CD4-positive, alpha-beta memory T cell (primary cell): ENCODE measurements at regions not wholly inside any gene's neighbourhood (a gene's known extent, or its start where the extent isn't known, plus 50 kb on each side); places are given as distances from the start of the nearest gene placed in this dataset.

Source experiments
- CTCF ChIA-PET: fragments of 350-600 bp; sonication (Branson Sonifier 250); formaldehyde crosslinking; loops from one replicate; lab custom pipeline; 2021; ENCODE audit warnings: inconsistent platforms; ENCODE audit not compliant: partially characterized antibody; lab: Charles Lee
- POLR2A ChIA-PET: fragments of 350-600 bp; sonication (Branson Sonifier 250); formaldehyde crosslinking; loops from one replicate; lab custom pipeline; 2021; ENCODE audit not compliant: partially characterized antibody; lab: Charles Lee
- DNase-seq, 5 donors: peaks; one replicate each; pipeline versions ENCODE4 v3.0.0 to v3.0.0-alpha.2; 2020 to 2022; ENCODE audit warnings: mixed read lengths in 1 of 5
- H3K27ac ChIP-seq: one replicate; pipeline ENCODE4 v1.7.0; 2013; ENCODE audit warnings: low read depth, low read length
- H3K27me3 ChIP-seq: 2 replicates; pipeline ENCODE4 v1.7.0; 2013; ENCODE audit warnings: mild to moderate bottlenecking, low read length, moderate library complexity; ENCODE audit not compliant: insufficient read depth
- H3K36me3 ChIP-seq: 2 replicates; pipeline ENCODE4 v1.7.0; 2013; ENCODE audit warnings: mild to moderate bottlenecking, low read length, moderate library complexity; ENCODE audit not compliant: insufficient read depth
- H3K4me1 ChIP-seq: 2 replicates; pipeline ENCODE4 v1.7.0; 2013; ENCODE audit warnings: mild to moderate bottlenecking, low read length, moderate library complexity; ENCODE audit not compliant: insufficient read depth
- H3K4me3 ChIP-seq, 2 donors: one replicate each; pipeline ENCODE4 v1.7.0; 2013; ENCODE audit warnings: low read length in 2 of 2, mild to moderate bottlenecking in 1 of 2
- H3K9me3 ChIP-seq, 2 donors: one replicate each; pipeline ENCODE4 v1.7.0; 2013; ENCODE audit warnings: low read length in 2 of 2, control low read depth in 1 of 2; ENCODE audit not compliant: control insufficient read depth in 1 of 2
- H3K27ac Mint-ChIP-seq, 7 donors: one replicate each; pipeline ENCODE4 v1.8.0; 2020 to 2021; ENCODE audit warnings: mixed read lengths in 7 of 7, mild to moderate bottlenecking in 6 of 7, inconsistent platforms in 3 of 7, moderate library complexity in 3 of 7
- H3K27me3 Mint-ChIP-seq, 2 donors: one replicate each; pipeline ENCODE4 v1.8.0; 2020 to 2021; ENCODE audit warnings: mixed read lengths in 2 of 2
- H3K36me3 Mint-ChIP-seq, 2 donors: one replicate each; pipeline ENCODE4 v1.8.0; 2020 to 2021; ENCODE audit warnings: mixed read lengths in 2 of 2, inconsistent platforms in 1 of 2, mild to moderate bottlenecking in 1 of 2
- H3K4me1 Mint-ChIP-seq, 4 donors: one replicate each; pipeline ENCODE4 v1.8.0; 2020 to 2021; ENCODE audit warnings: mixed read lengths in 4 of 4, mild to moderate bottlenecking in 1 of 4
- H3K4me3 Mint-ChIP-seq, 8 donors: one replicate each; pipeline ENCODE4 v1.8.0; 2020 to 2021; ENCODE audit warnings: mixed read lengths in 8 of 8, mild to moderate bottlenecking in 7 of 8, moderate library complexity in 6 of 8, inconsistent platforms in 3 of 8
- H3K9me3 Mint-ChIP-seq, 8 donors: one replicate each; pipeline ENCODE4 v1.8.0; 2020 to 2021; ENCODE audit warnings: mixed read lengths in 8 of 8, mild to moderate bottlenecking in 5 of 8, inconsistent platforms in 3 of 8, moderate library complexity in 1 of 8
- intact Hi-C: fragments of 100-400 bp; cut with micrococcal nuclease; formaldehyde crosslinking; loops from one replicate; pipeline ENCODE4 v1.15.1; 2023

- H3K9me3 ChIP-seq: no peaks in the 10 kb centered on the region
- H3K27me3 Mint-ChIP-seq: no peaks in the 10 kb centered on the region
- POLR2A ChIA-PET: no interaction called here
- no peak overlapping the region for H3K27ac Mint-ChIP-seq
- H3K27me3 ChIP-seq: no peaks in the 10 kb centered on the region
- H3K4me1 ChIP-seq: no peaks in the 10 kb centered on the region
- no peak overlapping the region for H3K4me3 ChIP-seq
- H3K36me3 ChIP-seq: no peaks in the 10 kb centered on the region
- H3K27ac ChIP-seq: no peak overlapping the region
- no peak overlapping the region for H3K4me3 Mint-ChIP-seq
- peaks cover 0 to 4% (median 0%) of the 10 kb centered on the region in 8 donors for H3K9me3 Mint-ChIP-seq
- H3K4me1 Mint-ChIP-seq: no peaks in the 10 kb centered on the region
- CTCF ChIA-PET: no interaction called here
- intact Hi-C loops: no loop called here
- no peaks in the 10 kb centered on the region for H3K36me3 Mint-ChIP-seq
- DNase-seq: no peak
Observed at GRCh38 chr21:16243396-16243795, 513.6 kb downstream of the USP25 start.

GRCh38 chr21:16248705-16249104, 518.9 kb downstream of the USP25 start:
- H3K4me1 ChIP-seq: no peaks in the 10 kb centered on the region
- intact Hi-C loops: no loop called here
- Mint-ChIP-seq H3K4me3 (no peak overlapping the region), H3K4me1 (no peaks in the 10 kb centered on the region), H3K27ac (no peak overlapping the region), H3K36me3 (no peaks in the 10 kb centered on the region), H3K9me3 (peaks cover 0 to 4% (median 0%) of the 10 kb centered on the region in 8 donors), H3K27me3 (no peaks in the 10 kb centered on the region)
- no peak overlapping the region for H3K4me3 ChIP-seq
- H3K36me3 ChIP-seq: no peaks in the 10 kb centered on the region
- CTCF ChIA-PET: no interaction called here
- H3K27ac ChIP-seq: no peak overlapping the region
- no peaks in the 10 kb centered on the region for H3K9me3 ChIP-seq
- DNase-seq: no peak
- POLR2A ChIA-PET: no interaction called here
- no peaks in the 10 kb centered on the region for H3K27me3 ChIP-seq

GRCh38 chr21:16250273-16250672, 520.5 kb downstream of the USP25 start:
- DNase-seq: no peak
- Histone ChIP-seq H3K9me3 (no peaks in the 10 kb centered on the region), H3K27ac (no peak overlapping the region), H3K27me3 (no peaks in the 10 kb centered on the region), H3K4me3 (no peak overlapping the region), H3K4me1 (no peaks in the 10 kb centered on the region), H3K36me3 (no peaks in the 10 kb centered on the region)
- no peaks in the 10 kb centered on the region for H3K4me1 Mint-ChIP-seq
- ChIA-PET CTCF (no interaction called here), POLR2A (no interaction called here)
- H3K9me3 Mint-ChIP-seq: peaks cover 0 to 4% (median 0%) of the 10 kb centered on the region in 8 donors
- H3K36me3 Mint-ChIP-seq: no peaks in the 10 kb centered on the region
- no peak overlapping the region for H3K4me3 Mint-ChIP-seq
- no peaks in the 10 kb centered on the region for H3K27me3 Mint-ChIP-seq
- no peak overlapping the region for H3K27ac Mint-ChIP-seq
- intact Hi-C loops: no loop called here

- DNase-seq: no peak
- H3K27ac ChIP-seq: no peak overlapping the region
- Mint-ChIP-seq H3K36me3 (no peaks in the 10 kb centered on the region), H3K4me1 (no peaks in the 10 kb centered on the region), H3K9me3 (no peaks in the 10 kb centered on the region), H3K27ac (no peak overlapping the region), H3K4me3 (no peak overlapping the region), H3K27me3 (no peaks in the 10 kb centered on the region)
- intact Hi-C loops: no loop called here
- H3K27me3 ChIP-seq: no peaks in the 10 kb centered on the region
- H3K9me3 ChIP-seq: no peaks in the 10 kb centered on the region
- no peaks in the 10 kb centered on the region for H3K36me3 ChIP-seq
- POLR2A ChIA-PET: no interaction called here
- H3K4me1 ChIP-seq: no peaks in the 10 kb centered on the region
- CTCF ChIA-PET: no interaction called here
- no peak overlapping the region for H3K4me3 ChIP-seq
Observed at GRCh38 chr21:16258844-16259611, 529.2 kb downstream of the USP25 start.

GRCh38 chr21:16262091-16262490, 532.3 kb downstream of the USP25 start:
- H3K27ac Mint-ChIP-seq: no peak overlapping the region
- no peaks in the 10 kb centered on the region for H3K36me3 Mint-ChIP-seq
- H3K4me3 Mint-ChIP-seq: no peak overlapping the region
- H3K36me3 ChIP-seq: no peaks in the 10 kb centered on the region
- no peak overlapping the region for H3K4me3 ChIP-seq
- H3K9me3 ChIP-seq: no peaks in the 10 kb centered on the region
- H3K27me3 Mint-ChIP-seq: no peaks in the 10 kb centered on the region
- H3K4me1 Mint-ChIP-seq: no peaks in the 10 kb centered on the region
- no peaks in the 10 kb centered on the region for H3K9me3 Mint-ChIP-seq
- DNase-seq: no peak
- POLR2A ChIA-PET: no interaction called here
- H3K27me3 ChIP-seq: no peaks in the 10 kb centered on the region
- no peaks in the 10 kb centered on the region for H3K4me1 ChIP-seq
- no peak overlapping the region for H3K27ac ChIP-seq
- intact Hi-C loops: loop anchor here (10.0 kb wide), 1 partner anchor 63 kb away; no protein-coding TSS in a partner anchor
- CTCF ChIA-PET: no interaction called here

- H3K27ac ChIP-seq: no peak overlapping the region
- Mint-ChIP-seq H3K4me1 (no peaks in the 10 kb centered on the region), H3K27me3 (no peaks in the 10 kb centered on the region), H3K36me3 (no peaks in the 10 kb centered on the region), H3K4me3 (no peak overlapping the region), H3K9me3 (no peaks in the 10 kb centered on the region), H3K27ac (no peak overlapping the region)
- no peaks in the 10 kb centered on the region for H3K27me3 ChIP-seq
- no peaks in the 10 kb centered on the region for H3K4me1 ChIP-seq
- no peaks in the 10 kb centered on the region for H3K36me3 ChIP-seq
- DNase-seq: no peak
- intact Hi-C loops: loop anchor here (10.0 kb wide), 1 partner anchor 60 kb away; no protein-coding TSS in a partner anchor
- H3K4me3 ChIP-seq: no peak overlapping the region
- ChIA-PET CTCF (no interaction called here), POLR2A (no interaction called here)
- H3K9me3 ChIP-seq: no peaks in the 10 kb centered on the region
Observed at GRCh38 chr21:16264319-16264718, 534.5 kb downstream of the USP25 start.

GRCh38 chr21:16269476-16269875, 539.7 kb downstream of the USP25 start:
- Mint-ChIP-seq H3K4me3 (no peak overlapping the region), H3K4me1 (no peaks in the 10 kb centered on the region), H3K27ac (no peak overlapping the region), H3K9me3 (no peaks in the 10 kb centered on the region), H3K27me3 (no peaks in the 10 kb centered on the region), H3K36me3 (no peaks in the 10 kb centered on the region)
- ChIA-PET POLR2A (no interaction called here), CTCF (no interaction called here)
- H3K27ac ChIP-seq: no peak overlapping the region
- no peak for DNase-seq
- H3K36me3 ChIP-seq: no peaks in the 10 kb centered on the region
- intact Hi-C loops: loop anchor here (10.0 kb wide), 1 partner anchor 55 kb away; no protein-coding TSS in a partner anchor
- no peak overlapping the region for H3K4me3 ChIP-seq
- H3K27me3 ChIP-seq: no peaks in the 10 kb centered on the region
- no peaks in the 10 kb centered on the region for H3K9me3 ChIP-seq
- no peaks in the 10 kb centered on the region for H3K4me1 ChIP-seq
